Ectodermal cell (in vitro differentiated cells): ENCODE measurements at regions not wholly inside any gene's neighbourhood (a gene's known extent, or its start where the extent isn't known, plus 50 kb on each side); places are given as distances from the start of the nearest gene placed in this dataset.
"Not testable (repeated sequence)": the region's sequence is repeated elsewhere in the genome, so short reads cannot be mapped to it uniquely, and the experiment has no call there.

Experiments
- H3K27ac ChIP-seq: 2 replicates; pipeline ENCODE4 v1.7.0; 2013; ENCODE audit warnings: mild to moderate bottlenecking, low read depth, low read length; ENCODE audit not compliant: insufficient read depth, poor library complexity, severe bottlenecking
- H3K27me3 ChIP-seq: 2 replicates; pipeline ENCODE4 v1.7.0; 2013; ENCODE audit warnings: mild to moderate bottlenecking, low read length; ENCODE audit not compliant: insufficient read depth, control insufficient read depth, poor library complexity, severe bottlenecking
- H3K36me3 ChIP-seq: one replicate; pipeline ENCODE4 v1.7.0; 2013; ENCODE audit warnings: low read length; ENCODE audit not compliant: control insufficient read depth, insufficient read depth
- H3K4me1 ChIP-seq: one replicate; pipeline ENCODE4 v1.7.0; 2013; ENCODE audit warnings: low read length; ENCODE audit not compliant: control insufficient read depth, insufficient read depth
- H3K4me3 ChIP-seq: 2 replicates; pipeline ENCODE4 v1.7.0; 2013; ENCODE audit warnings: low read depth, low read length, control low read depth; ENCODE audit not compliant: insufficient read depth
- H3K9me3 ChIP-seq: 2 replicates; pipeline ENCODE4 v1.7.0; 2013; ENCODE audit warnings: mild to moderate bottlenecking, low read length, moderate library complexity; ENCODE audit not compliant: control insufficient read depth
- WGBS, 2 experiments: methylation state at CpG; one replicate each; pipeline ENCODE4 v1.1.7; 2013; ENCODE audit warnings: missing lambda C conversion rate in 2 of 2; 5-methylcytosine and 5-hydroxymethylcytosine counted together

DNA sequence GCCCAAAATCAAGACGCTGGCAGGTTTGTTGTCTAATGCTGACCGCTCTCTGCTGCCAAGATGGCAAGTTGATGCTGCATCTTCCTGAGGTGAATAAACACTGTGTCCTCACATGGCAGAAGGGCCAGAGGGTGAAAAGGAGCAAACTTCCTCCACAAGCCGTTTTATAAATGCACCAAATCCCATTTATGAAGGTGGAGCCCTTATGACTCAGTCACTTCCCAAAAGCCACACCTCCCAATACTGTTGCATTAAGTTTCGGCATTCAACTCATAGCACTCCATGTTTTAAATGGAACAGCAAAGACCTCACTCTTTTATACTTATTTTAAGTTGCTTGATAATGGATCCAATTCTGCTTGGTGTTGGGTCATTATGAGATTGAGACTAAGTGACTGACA is 316.6 kb downstream of the RFPL4B start:
- Histone ChIP-seq H3K27me3 (no peaks in the 10 kb centered on the region), H3K4me1 (no peaks in the 10 kb centered on the region), H3K36me3 (no peaks in the 10 kb centered on the region), H3K9me3 (no peaks in the 10 kb centered on the region), H3K27ac (no peak overlapping the region), H3K4me3 (no peak overlapping the region)
- WGBS, 2 experiments, result 96 to 97% methylated on average over 4 of the region's 4 CpGs

DNA sequence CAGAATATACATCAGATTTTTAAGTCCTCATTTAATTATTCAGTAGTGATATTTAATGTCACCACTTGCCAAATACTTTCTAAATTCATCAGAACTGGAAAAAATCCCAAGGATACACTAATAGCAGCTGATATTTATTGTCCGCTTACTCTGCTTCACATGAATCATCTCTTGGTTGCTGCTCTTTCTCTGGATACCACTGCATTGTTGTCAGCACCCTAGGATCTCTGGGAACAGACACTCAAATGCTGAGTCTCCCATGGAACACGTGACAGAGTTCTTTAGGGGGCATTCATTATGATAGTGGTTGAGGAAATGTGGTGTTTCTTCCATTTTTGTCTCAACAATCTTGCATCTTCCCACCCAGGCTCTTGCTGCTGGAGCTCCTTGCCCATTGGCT is 318.0 kb downstream of the RFPL4B start:
- Histone ChIP-seq H3K4me3 (no peak overlapping the region), H3K36me3 (no peaks in the 10 kb centered on the region), H3K4me1 (no peaks in the 10 kb centered on the region), H3K27me3 (no peaks in the 10 kb centered on the region), H3K9me3 (no peaks in the 10 kb centered on the region), H3K27ac (no peak overlapping the region)
- WGBS, 2 experiments, result 85 to 90% methylated on average over 2 of the region's 2 CpGs

DNA sequence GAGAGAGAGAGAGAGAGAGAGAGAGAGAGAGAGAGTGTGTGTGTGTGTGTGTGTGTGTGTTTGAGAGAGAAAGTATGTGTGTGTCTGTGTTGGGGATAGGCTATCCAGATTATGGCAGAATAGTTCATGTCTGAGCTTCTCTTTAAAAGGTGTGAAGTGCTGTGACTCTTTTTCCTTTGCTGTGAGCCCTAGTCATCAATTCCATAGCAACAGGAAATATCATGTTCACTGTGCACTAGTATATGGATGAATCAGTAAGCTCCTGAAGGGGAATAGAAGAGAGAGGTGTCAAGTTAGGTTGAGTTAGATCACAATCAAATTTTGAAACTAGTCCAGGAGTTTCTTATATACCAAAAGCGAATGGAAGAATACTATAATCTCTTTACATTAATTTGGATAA is 318.7 kb downstream of the RFPL4B start:
- no peak overlapping the region for H3K27ac ChIP-seq
- WGBS, 2 experiments, result 100% methylated on average over 1 of the region's 1 CpG; no CpG with 5 or more reads in 1 of the 2 experiments

DNA sequence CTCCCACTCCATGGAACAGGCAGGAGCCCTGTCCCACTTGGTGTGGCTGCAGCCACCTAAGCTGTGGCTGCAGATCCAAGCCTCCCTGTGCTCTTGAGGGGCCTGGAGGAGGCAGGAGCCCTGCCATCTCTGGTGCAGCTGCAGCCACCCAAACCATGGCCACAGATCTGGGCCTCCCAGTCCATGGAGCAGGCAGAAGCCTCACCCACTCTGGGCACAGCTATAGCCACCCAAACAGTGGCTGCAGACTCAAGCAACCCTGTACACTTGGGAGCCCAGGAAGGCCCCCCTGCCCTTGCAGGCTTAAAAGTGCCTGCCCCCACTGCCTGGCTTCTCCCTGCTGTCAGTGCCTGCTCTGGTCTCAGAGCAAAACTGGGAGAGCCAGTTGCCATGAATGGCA is 320.3 kb downstream of the RFPL4B start:
- no peaks in the 10 kb centered on the region for H3K27me3 ChIP-seq
- no peak overlapping the region for H3K4me3 ChIP-seq
- no peaks in the 10 kb centered on the region for H3K4me1 ChIP-seq
- no peaks in the 10 kb centered on the region for H3K36me3 ChIP-seq
- H3K27ac ChIP-seq, result no peak overlapping the region
- no peaks in the 10 kb centered on the region for H3K9me3 ChIP-seq

More for the DNA sequence above, 318.7 kb downstream of the RFPL4B start:
- Histone ChIP-seq H3K36me3 (no peaks in the 10 kb centered on the region), H3K9me3 (no peaks in the 10 kb centered on the region), H3K27me3 (no peaks in the 10 kb centered on the region), H3K4me1 (no peaks in the 10 kb centered on the region), H3K4me3 (no peak overlapping the region)

DNA sequence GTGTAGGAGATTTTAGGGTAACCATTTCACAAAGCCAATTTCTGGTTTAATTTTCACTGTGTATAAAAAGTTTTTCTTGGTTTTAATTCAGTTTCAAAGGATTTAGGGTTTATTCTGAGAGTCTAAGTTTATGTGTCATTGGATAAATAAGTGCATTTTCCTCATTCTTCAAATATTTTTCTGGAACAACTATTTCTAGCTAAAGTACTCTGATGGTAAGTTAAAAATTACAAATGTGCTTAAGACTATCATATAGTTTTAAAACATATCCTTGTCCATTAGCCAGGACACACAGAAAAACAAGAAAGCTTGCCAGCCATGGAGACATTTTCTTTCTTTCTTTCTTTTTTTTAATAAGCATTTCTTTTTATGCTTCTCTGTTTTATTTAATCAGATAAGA is 333.0 kb downstream of the RFPL4B start:
- Histone ChIP-seq H3K4me1 (no peaks in the 10 kb centered on the region), H3K36me3 (no peaks in the 10 kb centered on the region), H3K4me3 (no peak overlapping the region), H3K27ac (no peak overlapping the region), H3K9me3 (no peaks in the 10 kb centered on the region), H3K27me3 (no peaks in the 10 kb centered on the region)

DNA sequence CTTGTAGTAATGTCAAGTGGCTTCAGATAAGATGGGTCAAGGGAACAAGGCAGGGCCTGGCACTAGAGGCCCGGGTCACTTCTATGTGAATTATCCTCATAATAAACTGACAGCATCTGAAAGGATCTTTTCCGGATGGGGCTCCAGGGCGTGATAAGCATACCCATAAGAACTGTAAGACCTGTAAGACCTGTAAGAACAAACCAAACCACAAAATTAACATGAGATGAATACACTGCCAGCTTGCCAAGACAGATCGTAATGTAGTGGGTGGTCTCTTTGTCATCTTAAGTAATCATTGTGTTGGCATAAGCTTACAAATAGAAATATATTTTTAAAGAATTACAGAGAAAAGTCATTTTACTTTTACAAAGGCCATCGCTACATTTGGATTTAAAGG is 334.9 kb downstream of the RFPL4B start:
- H3K27ac ChIP-seq, result no peak overlapping the region
- H3K9me3 ChIP-seq, result no peaks in the 10 kb centered on the region
- WGBS, 2 experiments, result 92 to 93% methylated on average over 4 to 5 of the region's 5 CpGs
- no peaks in the 10 kb centered on the region for H3K36me3 ChIP-seq
- no peaks in the 10 kb centered on the region for H3K27me3 ChIP-seq
- no peaks in the 10 kb centered on the region for H3K4me1 ChIP-seq
- H3K4me3 ChIP-seq, result no peak overlapping the region

DNA sequence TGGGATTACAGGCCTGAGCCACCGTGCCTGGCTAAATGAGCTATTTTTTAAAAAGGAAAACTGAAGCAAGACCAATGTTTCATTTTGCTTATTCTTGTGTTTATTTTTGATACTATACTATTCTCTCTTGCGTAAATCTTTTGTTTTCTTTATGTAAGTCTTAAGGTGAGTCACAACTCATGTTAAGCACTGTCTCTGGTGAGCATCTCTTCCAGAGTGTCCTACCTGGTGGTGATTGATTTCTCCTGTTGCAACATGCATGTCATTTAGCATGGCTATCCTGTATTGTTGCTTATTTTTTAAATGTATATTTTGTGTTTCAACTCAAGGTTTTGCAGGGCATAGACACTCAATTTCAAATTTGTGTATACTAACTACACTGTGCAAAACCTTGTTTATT is 336.0 kb downstream of the RFPL4B start:
- no peak overlapping the region for H3K4me3 ChIP-seq
- no peaks in the 10 kb centered on the region for H3K36me3 ChIP-seq
- H3K27me3 ChIP-seq, result no peaks in the 10 kb centered on the region
- WGBS, 2 experiments, result 95 to 97% methylated on average over 2 of the region's 2 CpGs
- H3K27ac ChIP-seq, result no peak overlapping the region
- H3K9me3 ChIP-seq, result no peaks in the 10 kb centered on the region
- no peaks in the 10 kb centered on the region for H3K4me1 ChIP-seq

DNA sequence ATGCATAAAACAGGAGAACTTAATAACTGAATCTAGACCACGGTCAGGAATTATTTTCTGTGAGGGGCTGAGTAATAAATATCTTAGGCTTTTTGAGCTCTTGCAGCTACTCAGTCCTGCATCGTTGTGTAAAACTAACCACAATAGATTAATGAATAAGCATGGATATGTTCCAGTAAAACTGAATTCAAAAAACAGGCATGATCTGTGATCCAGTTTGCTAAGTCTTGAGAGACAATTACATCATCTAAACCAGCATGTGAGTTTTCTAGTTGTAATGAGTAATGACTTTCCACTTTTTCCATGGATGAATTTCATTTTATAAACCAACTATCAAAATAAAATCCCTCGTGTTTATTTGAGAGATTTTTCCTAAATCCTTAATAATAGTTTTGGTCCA is 336.8 kb downstream of the RFPL4B start:
- H3K36me3 ChIP-seq, result no peaks in the 10 kb centered on the region
- WGBS, 2 experiments, result 93 to 100% methylated on average over 1 to 3 of the region's 3 CpGs
- H3K4me1 ChIP-seq, result no peaks in the 10 kb centered on the region
- no peaks in the 10 kb centered on the region for H3K9me3 ChIP-seq
- no peaks in the 10 kb centered on the region for H3K27me3 ChIP-seq
- no peak overlapping the region for H3K27ac ChIP-seq
- H3K4me3 ChIP-seq, result no peak overlapping the region

DNA sequence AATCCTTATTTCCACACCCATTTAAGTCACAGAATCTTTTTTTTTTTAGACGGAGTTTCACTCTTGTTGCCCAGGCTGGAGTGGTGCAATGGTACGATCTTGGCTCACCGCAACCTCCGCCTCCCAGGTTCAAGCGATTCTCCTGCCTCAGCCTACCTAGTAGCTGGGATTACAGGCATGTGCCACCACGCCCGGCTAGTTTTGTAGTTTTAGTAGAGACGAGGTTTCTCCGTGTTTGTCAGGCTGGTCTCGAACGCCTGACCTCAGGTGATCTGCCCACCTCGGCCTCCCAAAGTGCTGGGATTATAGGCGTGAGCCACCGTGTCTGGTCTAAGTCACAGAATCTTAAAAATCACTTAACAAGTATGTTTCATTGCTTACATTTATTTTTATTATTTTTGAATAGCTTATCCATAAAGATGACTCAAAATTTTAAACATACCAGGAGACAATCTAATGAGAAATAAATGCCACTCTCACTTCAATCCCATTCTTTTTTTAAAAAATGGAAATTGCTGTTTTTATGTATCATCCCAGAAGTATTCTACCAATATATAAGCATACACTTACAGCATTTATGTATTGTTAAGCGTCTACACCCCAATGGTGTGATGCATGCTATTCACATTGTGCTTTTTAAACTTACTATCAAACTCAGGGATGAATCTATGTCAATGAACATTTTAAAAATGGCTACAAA is 338.5 kb downstream of the RFPL4B start:
- WGBS, 2 experiments, result 93% methylated on average over 15 of the region's 15 CpGs

DNA sequence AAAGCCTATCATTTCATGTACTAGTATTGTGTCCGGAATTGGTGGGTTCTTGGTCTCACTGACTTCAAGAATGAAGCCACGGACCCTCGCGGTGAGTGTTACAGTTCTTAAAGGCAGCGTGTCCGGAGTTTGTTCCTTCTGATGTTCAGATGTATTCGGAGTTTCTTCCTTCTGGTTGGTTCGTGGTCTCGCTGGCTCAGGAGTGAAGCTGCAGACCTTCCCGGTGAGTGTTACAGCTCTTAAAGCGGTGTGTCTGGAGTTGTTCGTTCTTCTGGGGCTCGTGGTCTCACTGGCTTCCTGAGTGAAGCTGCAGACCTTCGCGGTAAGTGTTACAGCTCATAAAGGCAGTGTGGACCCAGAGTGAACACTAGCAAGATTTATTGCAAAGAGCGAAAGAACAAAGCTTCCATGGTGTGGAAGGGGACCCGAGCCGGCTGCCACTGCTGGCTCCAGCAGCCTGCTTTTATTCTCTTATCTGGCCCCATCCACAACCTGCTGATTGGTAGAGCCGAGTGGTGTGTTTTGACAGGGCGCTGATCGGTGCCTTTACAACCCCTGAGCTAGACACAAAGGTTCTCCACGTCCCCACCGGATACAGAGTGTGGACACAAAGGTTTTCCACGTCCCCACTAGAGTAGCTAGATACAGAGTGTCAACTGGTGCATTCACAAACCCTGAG is 341.5 kb downstream of the RFPL4B start:
- not testable (repeated sequence) for H3K27ac ChIP-seq, H3K9me3 ChIP-seq, H3K36me3 ChIP-seq, H3K4me3 ChIP-seq, H3K27me3 ChIP-seq, H3K4me1 ChIP-seq
- WGBS, 2 experiments, result 94 to 96% methylated on average over 24 of the region's 24 CpGs

More for the DNA sequence above, 338.5 kb downstream of the RFPL4B start:
- not testable (repeated sequence) for H3K27me3 ChIP-seq, H3K4me1 ChIP-seq, H3K9me3 ChIP-seq, H3K4me3 ChIP-seq, H3K27ac ChIP-seq, H3K36me3 ChIP-seq
